VCaP (cell line): ENCODE measurements at regions not wholly inside any gene's neighbourhood (a gene's known extent, or its start where the extent isn't known, plus 50 kb on each side); places are given as distances from the start of the nearest gene placed in this dataset.

Source experiments
- H3K27ac ChIP-seq: fragments of 450-650 bp; 2 replicates; pipeline ENCODE4 v1.5.1; 2017
- CTCF ChIP-seq: fragments of 450-650 bp; conservative IDR thresholded peaks from 2 replicates; pipeline ENCODE4 v1.5.1; 2017; ENCODE audit warnings: mild to moderate bottlenecking, moderate library complexity

DNA sequence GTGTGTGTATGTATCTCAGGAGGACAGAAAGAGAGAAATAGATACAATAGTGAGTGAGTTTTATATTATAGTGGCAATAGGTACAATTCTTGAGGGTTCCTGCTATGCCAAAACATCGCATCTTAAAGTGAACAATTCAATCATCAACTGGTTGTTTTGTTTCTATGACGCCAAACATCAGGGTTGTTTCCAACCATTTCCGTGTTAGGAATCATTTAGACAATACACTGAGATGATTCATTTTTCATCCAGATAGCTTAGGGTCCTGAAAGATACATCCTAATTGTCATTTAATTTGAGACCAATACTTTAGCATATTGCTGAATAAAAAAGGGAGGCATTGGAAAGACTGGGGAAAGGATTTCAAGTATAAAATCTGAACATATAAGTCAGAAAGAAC, 472.2 kb downstream of the MCTP2 start:
- H3K27ac ChIP-seq: peak overlapping the region; percentile 72
- no peak for TF ChIP-seq CTCF

- TF ChIP-seq CTCF: no peak
- H3K27ac ChIP-seq: peak overlapping the region; percentile 72
Observed at GRCh38 chr15:94704421-94704820, 473.1 kb downstream of the MCTP2 start.

GRCh38 chr15:94704946-94705345, 473.6 kb downstream of the MCTP2 start:
- no peak for TF ChIP-seq CTCF
- H3K27ac ChIP-seq: peak overlapping the region; percentile 72

- no peak overlapping the region for H3K27ac ChIP-seq
- no peak for TF ChIP-seq CTCF
Observed at GRCh38 chr15:94709319-94709718, 478.0 kb downstream of the MCTP2 start.

DNA sequence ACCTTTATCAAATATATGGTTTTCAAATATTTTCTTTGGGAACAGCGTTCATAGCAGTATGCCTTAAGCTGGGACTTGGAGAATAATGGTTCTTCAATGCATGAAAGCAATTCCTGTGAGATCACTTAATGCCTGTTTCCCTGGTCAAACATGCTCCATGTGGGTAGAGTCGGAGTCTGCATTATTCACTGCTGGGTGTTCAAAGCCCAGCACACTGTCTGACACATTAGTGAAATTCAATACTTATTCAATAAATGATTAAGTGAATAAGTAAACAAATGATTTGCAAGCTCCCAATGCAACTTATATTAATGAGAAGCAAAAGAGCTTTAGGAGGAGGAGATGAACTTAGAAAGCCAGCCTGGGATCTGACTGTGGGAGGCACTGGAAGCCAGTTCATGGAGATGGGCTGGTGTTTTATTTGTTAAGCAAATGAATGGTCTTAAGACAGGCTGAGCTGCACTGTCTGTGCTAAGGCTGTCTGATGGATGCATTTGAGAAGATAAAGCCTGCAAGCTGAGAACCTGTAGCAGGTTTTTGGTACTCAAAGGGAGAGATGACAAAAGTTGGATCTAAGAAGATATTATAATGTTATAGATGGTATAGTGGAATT, 490.8 kb downstream of the MCTP2 start:
- no peak; the same call in 1 of the 2 replicates for TF ChIP-seq CTCF
- no peak overlapping the region for H3K27ac ChIP-seq

GRCh38 chr15:94723801-94724200, 492.4 kb downstream of the MCTP2 start:
- no peak for TF ChIP-seq CTCF

GRCh38 chr15:94731286-94731685, 499.9 kb downstream of the MCTP2 start:
- no peak for TF ChIP-seq CTCF
- no peak overlapping the region for H3K27ac ChIP-seq

More at GRCh38 chr15:94723801-94724200, 492.4 kb downstream of the MCTP2 start:
- H3K27ac ChIP-seq: no peak overlapping the region
